NCI-H2081 (cell line): ENCODE measurements at regions not wholly inside any gene's neighbourhood (a gene's known extent, or its start where the extent isn't known, plus 50 kb on each side); places are given as distances from the start of the nearest gene placed in this dataset.

ENCODE experiments used
- DNase-seq, 2 experiments: peaks; one replicate each; lab custom pipeline; 2025; lab: John Stamatoyannopoulos, UW

DNA sequence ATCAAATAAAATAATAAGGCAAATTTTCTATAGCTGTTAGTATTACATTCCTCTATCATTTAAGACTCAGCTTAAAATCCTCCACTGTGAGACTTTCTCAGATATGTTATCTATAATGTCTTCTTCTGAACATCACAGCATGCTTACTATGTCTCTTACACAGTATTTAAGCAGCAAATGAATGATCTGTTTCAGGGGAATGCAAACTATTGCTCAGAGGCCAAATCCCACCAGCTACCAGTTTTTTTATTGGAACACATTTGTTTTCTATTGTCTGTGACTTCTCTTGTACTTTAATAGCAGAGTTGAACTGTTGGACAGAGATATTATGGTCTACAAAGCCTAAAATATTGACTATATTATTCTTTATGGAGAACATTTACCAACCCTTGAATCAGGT lies 59.6 kb downstream of the C3orf38 start:
- DNase-seq = no peak

DNA sequence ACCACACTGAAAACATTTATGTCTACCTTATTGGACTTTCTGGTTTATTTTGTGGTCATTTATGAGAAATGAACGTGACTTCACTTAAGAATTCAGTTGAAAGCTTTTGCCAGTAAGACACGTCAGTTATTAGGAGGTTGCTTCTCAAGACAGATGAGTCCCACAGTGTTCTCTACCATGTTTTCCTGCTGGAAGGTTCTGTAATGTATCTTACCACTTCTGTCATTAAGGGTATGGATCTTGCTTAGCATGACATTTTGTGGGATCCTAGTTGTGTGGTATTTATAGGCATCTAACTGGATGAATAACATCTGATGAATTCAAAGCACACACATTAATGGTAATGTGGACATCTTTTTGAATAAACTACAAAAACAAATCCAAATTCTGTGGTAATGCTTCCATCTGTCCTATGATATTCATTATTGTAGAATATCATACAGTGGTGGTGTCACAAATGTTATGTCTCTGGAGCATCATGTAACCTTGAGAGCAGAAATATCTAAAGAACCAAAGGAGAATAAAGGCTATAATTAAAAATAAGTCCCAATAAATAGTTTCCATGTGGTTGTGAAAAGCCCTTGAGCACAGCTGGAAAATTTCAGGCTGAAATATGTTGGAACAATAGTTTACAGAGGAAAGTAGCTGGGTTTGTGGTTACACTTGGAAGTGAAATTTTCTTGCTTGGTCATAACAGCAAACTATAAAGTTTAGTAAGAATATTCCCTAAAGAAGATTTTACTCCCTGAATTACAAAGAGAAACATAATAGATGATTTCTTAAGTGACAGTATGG lies 61.5 kb downstream of the C3orf38 start:
- DNase-seq = no peak

DNA sequence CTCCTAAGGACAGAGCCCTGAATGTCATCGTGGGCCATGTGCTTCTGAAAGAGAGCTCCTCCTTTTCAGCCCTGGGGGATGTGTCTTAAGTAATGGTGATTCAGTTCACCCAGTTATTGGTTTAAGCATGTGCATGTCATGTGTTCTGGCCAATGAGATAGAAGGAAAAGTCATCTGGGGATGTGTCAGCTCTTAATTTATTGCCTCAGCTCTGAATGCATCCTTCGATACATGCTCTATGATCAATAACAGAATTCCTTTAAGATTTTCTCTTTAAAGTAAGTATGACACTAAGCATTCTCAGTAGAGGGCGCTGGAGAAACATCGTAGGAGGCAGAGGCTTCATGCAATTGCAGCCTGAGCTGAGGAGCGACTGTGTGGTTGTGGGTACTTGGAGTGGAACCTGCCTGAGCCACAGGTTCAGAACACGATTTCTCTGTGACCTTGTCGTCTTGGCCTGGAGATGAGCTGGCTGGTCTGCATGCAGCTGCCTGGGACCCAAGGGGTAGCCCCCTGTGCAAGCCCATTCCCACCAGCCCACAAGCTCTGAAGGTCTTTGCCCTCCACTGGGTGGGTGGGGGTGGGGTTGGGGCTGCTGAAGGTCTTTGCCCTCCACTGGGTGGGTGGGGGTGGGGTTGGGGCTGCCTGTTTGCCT lies 69.5 kb downstream of the C3orf38 start:
- peak; percentile 51 to 74 for DNase-seq

DNA sequence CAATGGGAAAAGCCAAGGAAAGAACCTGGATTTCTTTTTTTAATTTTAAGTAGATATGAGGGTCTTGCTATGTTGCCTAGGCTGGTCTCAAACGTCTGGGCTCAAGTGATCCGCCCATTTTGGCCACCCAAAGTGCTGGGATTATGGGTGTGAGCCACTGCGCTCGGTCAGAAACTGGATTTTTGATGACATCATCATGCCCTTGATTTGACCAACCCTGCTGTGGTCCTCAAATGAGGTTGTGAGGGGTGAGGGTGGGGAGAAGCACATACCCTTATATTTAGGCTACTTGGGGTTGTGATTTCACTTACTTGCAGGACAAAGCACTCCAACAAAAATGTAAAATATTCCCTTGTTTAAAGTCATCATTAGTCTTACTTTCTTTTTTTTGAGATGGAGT lies 70.4 kb downstream of the C3orf38 start:
- no peak for DNase-seq

DNA sequence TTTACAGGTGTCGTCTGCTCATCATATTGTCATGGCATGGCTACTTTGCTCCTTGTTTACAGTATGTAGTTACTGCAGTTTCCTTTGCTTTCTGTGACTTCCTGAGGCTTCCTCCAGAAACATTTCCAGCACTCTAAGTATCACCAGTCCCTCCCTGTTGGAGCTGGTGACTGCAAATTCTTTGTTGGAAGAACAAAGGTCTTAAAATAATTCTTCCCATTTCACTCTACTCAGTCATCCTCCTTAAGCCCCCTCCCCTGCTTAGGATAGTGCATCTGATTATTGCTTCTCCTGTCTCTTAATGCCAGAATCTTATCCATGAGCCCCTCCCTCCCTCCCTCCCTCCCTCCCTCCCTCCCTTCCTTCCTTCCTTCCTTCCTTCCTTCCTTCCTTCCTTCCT lies 72.0 kb downstream of the C3orf38 start:
- no peak for DNase-seq

DNA sequence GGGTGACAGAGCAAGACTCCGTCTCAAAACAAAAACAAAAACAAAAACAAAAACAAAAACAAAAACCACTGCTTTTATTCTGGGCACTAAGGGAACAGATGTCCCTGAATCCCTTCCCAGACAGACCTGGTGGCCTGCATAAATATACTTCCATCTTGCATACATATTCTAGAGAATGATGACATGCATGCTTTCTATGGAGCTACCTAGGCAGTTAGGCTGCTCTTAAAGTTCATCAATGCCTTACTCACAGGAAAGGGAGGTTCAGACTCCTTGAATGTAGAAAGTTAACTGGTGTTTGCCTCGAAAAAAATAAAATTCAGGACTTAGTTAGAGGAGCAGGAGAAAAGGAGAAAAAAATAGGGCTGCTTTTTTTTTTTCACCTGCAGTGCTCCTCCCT lies 72.6 kb downstream of the C3orf38 start:
- DNase-seq = no peak

DNA sequence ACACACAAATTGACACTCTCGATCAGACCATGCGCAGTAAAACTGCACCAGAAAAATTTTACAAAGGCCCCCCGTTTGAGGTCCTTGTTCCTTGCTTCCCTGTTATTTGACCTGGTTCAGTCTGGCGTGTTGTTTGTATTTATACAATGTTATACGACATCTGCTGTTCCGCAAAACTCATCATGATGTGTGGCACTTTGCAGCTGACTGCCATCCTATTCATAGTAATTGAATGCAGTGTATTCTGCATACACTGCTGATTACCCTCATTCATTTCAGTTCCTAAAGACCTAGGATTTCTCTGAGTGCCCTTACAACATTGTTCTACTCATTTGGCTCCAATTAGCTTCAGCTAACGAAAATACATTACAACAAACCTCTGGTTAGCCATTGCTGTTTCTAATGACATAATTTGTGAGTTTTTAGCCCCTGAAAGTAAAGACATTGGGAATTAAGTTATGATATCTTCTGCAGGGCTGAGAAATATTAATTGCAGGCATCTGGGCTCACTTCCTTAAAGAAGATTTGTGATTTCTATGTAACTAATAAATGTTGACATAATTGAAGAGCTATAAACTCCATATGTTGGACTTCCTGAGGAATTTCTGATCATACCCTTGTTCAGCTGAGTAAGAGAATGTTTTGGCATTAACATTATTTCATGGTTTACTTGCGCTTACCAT lies 75.7 kb downstream of the C3orf38 start:
- DNase-seq = no peak

DNA sequence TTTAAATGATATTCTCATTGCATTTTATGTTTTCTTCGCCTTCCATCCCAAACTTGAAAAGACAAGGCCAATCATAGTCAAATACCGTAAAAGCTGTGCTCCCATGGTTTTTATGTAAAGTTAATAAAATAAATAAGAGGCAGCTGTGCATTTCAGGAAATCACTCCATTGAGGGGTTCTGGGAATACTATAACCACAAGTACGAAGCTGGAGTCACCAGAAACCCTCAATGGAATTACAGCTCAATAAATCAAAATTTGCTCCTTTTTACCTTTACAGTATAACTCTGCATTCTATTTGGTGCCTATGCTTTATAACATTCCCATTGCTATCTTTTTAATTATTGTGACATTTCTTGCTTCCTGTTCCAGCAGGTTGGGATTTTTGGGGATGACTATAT lies 77.2 kb downstream of the C3orf38 start:
- no peak for DNase-seq

DNA sequence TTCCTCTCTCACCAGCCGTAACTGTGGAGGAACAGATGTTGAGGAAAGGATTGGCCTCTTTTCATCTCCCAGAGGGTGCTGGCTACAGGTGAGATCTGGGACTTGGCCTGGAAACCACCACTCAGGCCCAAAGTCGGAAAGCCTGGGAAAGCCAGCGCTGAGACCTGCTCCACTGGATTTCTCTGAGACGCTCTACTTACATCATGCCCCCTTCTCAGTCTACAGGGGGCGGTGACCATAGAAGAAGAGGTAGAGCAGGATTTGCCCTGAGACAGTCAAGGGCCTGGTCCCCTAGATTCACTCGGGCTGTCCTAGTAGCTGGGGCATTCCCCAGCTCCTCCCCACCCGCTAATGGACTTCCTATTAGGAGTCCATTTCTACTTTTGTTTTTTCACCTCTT lies 80.9 kb downstream of the C3orf38 start:
- DNase-seq = no peak

DNA sequence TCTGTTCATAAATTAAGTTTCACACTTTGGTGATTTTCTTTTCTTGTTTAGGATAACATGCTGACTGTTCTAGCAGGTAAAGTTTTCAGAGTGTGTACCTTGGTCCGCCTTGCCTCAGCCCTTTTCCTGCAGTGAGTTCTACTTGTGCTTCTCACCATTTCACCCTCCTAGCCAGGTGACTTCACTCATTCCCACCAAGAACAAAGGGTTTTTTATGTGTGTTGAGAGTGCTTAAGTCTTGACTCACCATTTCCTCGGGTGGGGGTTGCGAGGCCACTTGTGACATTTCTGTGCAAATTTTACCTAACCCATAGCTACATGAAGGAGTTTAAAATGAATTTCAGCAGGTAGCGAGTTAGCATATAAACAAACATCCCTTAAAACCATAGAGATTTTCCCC lies 81.4 kb downstream of the C3orf38 start:
- DNase-seq = no peak

DNA sequence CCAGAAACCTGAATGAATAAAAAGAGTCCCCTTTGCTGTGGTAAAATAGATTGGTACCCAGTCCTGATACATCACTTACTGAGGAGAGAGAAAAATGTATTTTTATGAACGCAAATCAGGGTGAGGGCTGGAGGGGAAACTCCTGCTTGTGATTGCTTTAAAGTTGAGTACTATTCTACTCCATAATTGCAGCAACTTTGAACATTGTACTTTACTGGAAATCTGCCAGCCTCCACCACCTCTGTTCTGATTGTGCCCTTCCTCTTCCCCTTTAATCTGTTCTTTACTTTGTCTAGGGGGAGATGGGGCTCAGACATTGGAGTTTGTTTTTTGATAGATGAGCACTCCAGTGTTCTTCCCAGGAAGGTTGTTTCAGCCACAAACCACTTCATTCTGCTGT lies 81.9 kb downstream of the C3orf38 start:
- DNase-seq = no peak

DNA sequence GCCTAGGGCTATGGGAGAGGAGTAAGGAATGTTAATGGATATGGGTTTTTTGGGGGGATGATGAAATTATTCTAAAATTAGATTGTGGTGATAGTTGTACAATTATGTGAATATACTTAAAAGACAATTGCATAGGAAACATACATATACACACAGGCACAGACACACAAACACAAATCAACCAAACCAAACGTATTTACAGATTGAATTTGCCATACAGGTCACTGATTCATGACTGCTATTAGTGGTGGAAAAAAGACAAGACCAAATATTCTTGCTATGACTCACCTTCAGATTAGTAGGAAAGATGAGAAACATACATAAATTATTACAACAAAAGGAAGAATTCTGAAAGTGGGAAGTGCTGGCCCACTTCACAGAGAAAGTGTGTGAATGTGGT lies 85.3 kb downstream of the C3orf38 start:
- DNase-seq = no peak

DNA sequence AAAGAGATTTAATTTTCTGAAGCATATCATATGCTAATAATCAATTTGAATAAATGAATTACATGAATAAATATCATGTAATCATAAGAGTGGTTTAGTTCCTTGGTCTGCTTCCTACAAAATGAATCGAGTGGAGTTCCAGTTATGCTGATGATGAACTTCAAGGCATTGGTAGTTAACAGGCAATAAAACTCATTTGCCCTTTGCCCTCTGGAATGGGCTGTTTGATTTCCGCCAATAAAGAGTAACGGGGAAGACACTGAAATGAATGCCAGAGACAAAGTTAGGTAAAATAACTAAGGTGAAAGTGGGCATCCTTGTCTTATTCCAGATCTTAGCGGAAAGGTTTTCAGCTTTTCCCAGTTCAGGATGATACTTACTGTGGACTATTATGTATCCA lies 90.1 kb downstream of the C3orf38 start:
- no peak for DNase-seq

DNA sequence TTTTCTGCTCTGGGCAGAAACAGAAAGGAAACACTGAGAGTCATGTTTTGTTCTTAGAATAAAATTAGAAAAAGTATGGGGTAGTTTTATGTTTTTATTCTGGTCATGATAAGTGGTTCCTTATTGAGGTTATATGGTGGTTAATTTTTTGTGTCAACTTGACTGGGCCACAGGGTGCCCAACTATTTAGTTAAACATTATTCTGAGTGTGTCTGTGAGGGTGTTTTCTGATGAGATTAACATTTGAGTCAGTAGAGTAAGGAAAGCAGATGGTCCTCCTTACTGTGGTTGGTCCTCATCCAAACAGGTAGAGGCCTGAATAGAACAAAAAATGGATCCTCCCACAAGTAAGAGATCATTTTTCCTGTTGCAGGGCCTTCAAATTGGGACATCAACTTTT lies 98.9 kb downstream of the C3orf38 start:
- DNase-seq = no peak

DNA sequence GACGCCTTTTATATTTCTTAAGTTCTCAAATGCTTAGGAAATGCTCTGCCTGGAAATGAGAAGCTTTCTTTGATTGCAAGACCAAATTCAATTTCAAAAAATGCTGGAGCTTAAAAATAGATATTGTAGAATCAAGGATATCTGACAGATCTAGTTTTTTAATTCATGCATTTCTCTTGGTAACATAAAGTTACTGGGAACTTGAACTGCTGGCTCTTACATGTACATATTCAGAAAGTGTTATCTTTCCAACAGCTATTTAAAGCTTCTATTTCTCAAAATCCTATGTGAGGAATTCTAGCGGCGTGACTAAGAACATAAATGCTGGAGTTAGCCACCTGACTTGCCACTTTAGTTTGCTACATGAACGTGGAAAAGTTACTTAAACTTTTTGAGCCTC lies 109.3 kb downstream of the C3orf38 start:
- no peak for DNase-seq

DNA sequence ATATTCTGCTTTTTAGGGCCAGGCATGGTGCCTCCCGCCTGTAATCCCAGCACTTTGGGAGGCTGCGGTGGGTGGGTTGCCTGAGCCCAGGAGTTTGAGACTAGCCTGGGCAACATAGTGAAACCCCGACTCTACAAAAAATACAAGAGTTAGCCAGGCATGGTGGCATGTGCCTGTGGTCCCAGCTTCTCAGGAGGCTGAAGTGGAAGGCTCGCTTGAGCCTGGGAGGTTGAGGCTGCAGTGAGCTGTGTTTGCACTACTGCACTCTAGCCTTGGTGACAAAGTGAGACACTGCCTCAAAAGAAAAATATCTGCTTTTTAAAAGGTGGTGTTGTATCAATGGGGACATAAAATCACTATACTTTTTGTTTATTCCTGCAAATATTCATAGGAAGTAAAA lies 112.8 kb downstream of the C3orf38 start:
- DNase-seq = no peak

DNA sequence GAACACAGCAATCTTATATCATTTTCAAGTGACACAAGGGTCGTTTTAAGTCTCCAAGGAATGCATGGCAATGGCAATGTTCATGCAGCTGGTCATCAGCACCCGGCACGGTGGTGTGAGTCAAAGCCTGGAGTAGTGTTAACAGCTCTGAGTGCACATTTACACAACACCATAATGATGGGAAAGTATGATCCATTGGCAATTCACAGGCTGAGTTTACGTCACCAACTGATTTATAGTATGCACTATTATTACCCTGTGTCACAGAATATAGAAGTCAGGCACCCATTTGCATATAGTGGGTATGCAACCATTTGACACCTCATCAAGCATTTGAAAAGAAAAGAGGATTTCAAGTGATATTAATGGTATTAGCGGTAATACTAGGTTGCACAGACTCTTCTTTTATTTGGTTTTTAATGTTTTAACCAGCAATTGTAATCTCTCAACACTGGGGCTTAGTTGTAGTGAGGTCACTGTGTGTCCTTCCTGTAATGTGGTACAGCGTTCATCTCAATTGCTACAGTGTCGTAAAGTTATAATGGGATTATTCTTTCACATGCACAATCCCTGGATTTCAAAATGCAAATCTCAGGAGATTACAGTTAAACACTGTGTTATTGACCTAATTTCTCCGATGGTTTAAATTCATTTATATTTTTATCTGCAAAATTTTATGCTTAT lies 113.8 kb downstream of the C3orf38 start:
- no peak for DNase-seq

DNA sequence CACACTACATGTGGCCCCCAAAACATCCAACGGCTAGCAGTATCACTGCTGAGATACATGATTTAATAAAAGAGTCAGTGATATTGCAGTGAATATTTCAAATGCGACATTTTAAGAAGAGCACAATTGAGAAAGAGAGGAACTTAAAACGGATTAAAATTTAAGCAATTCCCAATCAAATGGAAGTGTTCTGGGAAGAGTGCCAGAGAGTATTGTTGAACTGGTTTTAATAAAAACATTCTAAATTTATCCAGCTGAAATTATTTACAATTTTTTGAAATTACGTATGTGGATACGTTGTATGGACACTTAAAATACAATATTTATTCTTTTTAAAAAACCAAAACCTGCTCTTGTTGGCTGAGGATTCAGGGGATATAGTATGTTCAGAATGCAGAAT lies 117.7 kb downstream of the C3orf38 start:
- DNase-seq = no peak

DNA sequence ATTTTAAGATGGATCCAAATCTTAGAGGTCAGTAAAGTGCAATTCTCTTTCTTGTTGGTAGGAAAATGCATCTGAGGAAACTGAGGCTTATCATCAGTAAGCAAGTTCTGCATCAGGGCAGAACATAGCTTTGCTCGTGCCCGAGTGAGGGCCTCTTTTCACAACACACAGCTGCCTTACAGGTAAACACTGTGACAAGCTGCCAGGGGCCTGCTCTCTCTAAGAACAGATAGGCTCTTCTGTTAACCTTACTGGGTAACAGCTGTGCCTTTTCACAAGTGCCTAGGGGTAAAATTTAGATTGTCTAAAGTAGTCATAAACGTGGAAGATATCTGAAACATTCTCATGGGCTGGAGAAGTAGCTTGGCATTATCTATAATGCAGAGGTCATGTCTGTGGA lies 118.1 kb downstream of the C3orf38 start:
- DNase-seq = peak in 1 of 2 experiments; percentile 32

DNA sequence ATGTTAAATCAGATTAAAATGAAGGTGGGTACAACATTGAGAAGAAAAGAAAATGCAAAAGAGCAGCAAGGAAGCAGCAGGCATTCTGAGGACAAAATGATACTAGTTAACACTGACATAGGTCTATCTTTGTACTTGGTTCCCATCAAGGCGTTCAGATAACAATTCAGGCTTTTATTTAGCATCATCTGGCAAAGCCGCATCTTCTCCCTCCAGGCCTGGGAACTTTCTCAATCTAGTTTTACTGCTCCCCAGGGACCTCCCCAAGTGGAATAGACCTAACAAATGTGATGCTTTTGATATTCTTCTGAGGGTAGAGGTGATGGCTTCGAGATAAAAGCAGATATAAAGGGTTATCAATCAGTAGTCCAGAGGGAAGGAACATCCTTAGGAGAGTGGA lies 130.6 kb downstream of the C3orf38 start:
- DNase-seq = no peak

DNA sequence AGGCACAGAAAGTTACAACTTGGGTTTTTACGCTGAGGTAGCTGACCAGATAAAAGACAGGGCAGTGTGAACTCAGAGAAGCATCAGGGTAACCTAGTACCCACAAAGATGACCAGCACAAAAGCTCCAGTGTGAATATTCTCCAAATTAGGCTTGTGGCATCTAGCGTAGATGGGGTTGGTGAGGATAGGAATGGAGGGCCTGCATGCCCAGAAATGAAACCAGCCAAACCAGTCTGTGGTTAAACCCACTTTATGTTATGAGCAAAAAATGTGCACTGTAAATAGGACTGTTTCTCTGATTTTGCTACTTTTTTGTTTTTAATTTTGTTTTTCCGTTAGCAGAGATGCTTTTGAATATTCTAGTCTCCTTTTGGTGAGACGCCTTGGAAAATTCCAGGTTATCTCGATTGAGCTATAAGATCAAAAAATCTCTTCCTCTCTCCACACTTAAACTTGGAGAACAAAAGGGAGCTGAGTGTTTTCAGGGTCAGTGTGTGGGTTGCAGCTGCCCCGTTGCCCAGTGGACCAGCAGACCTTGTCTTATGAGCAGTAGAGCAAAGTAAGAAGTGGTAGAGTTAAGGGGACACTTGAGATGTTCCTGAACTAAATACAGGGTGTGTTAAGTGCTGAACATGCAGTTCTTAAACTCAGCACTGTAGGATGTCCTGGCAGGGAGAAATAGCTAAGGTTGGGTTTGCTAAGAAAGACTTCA lies 132.9 kb downstream of the C3orf38 start:
- DNase-seq = no peak

DNA sequence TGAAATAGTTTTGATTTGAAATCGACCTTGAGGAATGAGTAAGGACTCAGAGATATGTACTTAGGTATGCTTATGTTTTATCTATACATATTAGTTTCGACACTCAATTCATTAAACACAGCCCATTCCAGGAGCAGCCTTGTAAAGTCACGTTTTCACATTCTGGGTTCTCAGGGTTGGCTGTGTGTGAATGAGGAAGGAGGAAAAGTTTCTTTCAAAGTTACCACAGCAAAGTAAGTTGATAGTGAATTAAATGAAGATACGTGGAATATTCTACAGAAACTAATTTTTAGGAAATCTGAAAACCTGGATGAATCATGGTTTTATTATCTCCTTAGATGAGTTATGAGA lies 133.5 kb downstream of the C3orf38 start:
- DNase-seq = no peak
